Coronary artery (tissue), 2 donors: ENCODE measurements at regions not wholly inside any gene's neighbourhood (a gene's known extent, or its start where the extent isn't known, plus 50 kb on each side); places are given as distances from the start of the nearest gene placed in this dataset.

Experiments used
- DNase-seq: peaks from one replicate; pipeline ENCODE4 v3.0.0-alpha.2; 2017; ENCODE audit warnings: low spot score
- H3K27ac ChIP-seq, 2 donors: fragments of 200-600 bp; sonication (generic); one replicate each; pipeline ENCODE4 v1.5.1; 2016 to 2019
- H3K4me3 ChIP-seq: fragments of 200-600 bp; sonication (generic); 2 replicates; pipeline ENCODE4 v1.5.1; 2016; ENCODE audit warnings: mild to moderate bottlenecking, moderate library complexity
- CTCF ChIP-seq: fragments of 200-600 bp; sonication (generic); IDR thresholded peaks from one replicate; pipeline ENCODE4 v1.5.1; 2019; ENCODE audit warnings: antibody characterized with exemption

GRCh38 chr9:119649205-119649604 lies 280.0 kb upstream of the BRINP1 start:
- no peak for TF ChIP-seq CTCF
- no peak for DNase-seq

GRCh38 chr9:119639287-119639955 lies 270.2 kb upstream of the BRINP1 start:
- no peak for DNase-seq
- no peak overlapping the region for H3K4me3 ChIP-seq
- no peak for TF ChIP-seq CTCF
- no peak overlapping the region for H3K27ac ChIP-seq

More at GRCh38 chr9:119649205-119649604, 280.0 kb upstream of the BRINP1 start:
- no peak overlapping the region for H3K4me3 ChIP-seq
- H3K27ac ChIP-seq, result no peak overlapping the region

- DNase-seq, result no peak
- no peak for TF ChIP-seq CTCF
- no peak overlapping the region for H3K27ac ChIP-seq
- H3K4me3 ChIP-seq, result no peak overlapping the region
Observed at GRCh38 chr9:119634006-119634405, 264.8 kb upstream of the BRINP1 start.

- DNase-seq, result no peak
- TF ChIP-seq CTCF, result no peak
Observed at GRCh38 chr9:119611565-119611964, 242.3 kb upstream of the BRINP1 start.

GRCh38 chr9:119609277-119609971 lies 240.2 kb upstream of the BRINP1 start:
- Histone ChIP-seq H3K4me3 (no peak overlapping the region), H3K27ac (no peak overlapping the region)
- no peak for DNase-seq
- TF ChIP-seq CTCF, result no peak

More at GRCh38 chr9:119611565-119611964, 242.3 kb upstream of the BRINP1 start:
- Histone ChIP-seq H3K4me3 (no peak overlapping the region), H3K27ac (no peak overlapping the region)

- DNase-seq, result no peak
- H3K4me3 ChIP-seq, result no peak overlapping the region
- no peak for TF ChIP-seq CTCF
- H3K27ac ChIP-seq, result no peak overlapping the region
Observed at GRCh38 chr9:119601632-119602031, 232.4 kb upstream of the BRINP1 start.

- H3K4me3 ChIP-seq, result no peak overlapping the region
- no peak overlapping the region for H3K27ac ChIP-seq
- no peak for TF ChIP-seq CTCF
- no peak for DNase-seq
Observed at GRCh38 chr9:119597499-119597898, 228.3 kb upstream of the BRINP1 start.
